ELF-1 (cell line): ENCODE measurements at regions not wholly inside any gene's neighbourhood (a gene's known extent, or its start where the extent isn't known, plus 50 kb on each side); places are given as distances from the start of the nearest gene placed in this dataset.

Experiments
- DNase-seq: peaks from one replicate; pipeline ENCODE4 v3.0.0-alpha.2; 2016; ENCODE audit warnings: low read depth, low spot score

DNA sequence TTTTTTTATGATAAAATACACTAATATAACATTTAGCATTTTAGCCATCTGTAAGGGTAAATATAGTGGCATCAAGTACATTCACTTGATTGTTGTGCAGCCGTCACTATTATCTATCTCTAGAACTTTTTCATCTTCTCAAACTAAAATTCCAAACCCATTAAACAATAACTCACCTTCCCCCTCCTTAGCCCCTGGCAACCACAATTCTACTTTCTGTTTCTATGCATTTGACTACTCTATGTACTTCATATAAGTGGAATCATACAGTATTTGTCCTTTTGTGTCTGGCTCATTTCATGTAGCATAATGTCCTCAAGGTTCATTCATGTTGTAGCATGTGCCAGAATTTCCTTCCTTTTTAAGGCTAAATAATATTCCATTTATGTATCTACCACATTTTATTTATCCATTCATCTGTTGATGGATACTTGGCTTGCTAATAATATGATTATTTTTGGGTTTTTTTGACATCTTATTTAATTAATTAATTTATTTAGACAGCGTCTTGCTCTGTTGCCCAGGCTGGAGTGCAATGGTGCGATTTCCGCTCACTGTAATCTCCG is 69.6 kb upstream of the MACF1 start:
- DNase-seq, result no peak

DNA sequence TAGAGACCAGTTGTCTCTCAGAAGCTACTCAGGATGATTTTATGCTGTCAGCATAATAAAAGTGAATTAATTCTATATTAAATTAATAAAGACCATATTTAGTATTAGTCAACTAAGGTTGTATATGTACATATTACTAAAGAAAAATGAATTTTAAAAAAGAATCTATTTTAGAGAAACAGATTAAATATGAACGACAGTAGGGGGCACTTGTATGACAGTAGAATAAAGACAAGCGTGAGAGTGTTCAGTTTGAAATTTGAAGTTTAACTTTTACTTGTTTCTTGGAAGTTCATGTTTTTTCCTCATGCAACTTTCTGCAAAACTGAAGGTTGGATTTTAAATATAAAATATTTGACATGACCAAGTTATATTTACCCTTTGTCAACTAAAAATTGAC is 67.9 kb upstream of the MACF1 start:
- DNase-seq, result no peak

DNA sequence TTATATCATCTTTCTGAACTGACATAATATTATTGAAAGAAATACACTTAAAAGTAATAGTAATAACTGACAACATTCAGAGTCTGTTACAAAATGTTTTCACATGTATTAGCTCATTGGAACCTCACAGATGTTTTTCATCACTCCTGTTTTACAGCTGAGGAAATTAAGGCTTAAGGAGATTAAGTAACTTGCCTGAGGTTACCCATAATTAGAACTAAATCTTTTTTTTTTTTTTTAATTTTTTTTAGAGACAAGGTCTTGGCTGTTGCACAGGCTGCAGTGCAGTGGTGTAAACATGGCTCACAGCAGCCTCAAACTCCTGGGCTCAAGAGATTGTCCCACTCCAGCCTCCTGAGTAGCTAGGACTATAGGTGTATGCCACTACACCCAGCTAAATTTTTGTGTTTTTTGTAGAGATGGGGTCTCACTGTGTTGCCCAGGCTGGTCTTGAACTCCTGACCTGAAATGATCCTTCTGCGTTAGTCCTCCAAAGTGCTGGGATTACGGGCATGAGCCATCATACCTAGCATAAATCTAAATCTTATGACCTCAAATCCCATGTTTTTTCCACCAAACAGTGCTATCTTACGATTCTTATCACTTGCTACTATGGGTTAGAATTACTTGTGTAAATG is 64.7 kb upstream of the MACF1 start:
- DNase-seq, result no peak

DNA sequence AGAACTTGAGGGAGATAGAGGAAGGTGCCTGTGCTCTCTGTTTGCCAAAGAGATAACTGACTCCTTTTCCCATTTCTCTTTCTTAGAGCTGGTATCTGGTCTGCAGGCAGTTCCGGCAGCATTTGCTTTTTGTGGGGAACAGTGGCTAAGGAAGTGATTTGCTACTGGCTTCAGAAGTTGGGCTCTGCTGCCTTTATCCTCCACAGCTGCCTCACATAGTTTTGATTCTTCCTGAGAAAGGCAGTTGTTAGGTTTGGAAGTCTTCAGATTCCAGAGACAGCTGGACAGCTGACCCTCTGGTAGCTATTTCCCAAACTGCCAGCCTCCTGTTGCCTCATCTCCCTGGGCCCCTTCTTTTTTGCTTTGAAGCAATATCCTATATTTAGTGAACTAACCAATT is 62.6 kb upstream of the MACF1 start:
- peak; percentile 85 for DNase-seq

DNA sequence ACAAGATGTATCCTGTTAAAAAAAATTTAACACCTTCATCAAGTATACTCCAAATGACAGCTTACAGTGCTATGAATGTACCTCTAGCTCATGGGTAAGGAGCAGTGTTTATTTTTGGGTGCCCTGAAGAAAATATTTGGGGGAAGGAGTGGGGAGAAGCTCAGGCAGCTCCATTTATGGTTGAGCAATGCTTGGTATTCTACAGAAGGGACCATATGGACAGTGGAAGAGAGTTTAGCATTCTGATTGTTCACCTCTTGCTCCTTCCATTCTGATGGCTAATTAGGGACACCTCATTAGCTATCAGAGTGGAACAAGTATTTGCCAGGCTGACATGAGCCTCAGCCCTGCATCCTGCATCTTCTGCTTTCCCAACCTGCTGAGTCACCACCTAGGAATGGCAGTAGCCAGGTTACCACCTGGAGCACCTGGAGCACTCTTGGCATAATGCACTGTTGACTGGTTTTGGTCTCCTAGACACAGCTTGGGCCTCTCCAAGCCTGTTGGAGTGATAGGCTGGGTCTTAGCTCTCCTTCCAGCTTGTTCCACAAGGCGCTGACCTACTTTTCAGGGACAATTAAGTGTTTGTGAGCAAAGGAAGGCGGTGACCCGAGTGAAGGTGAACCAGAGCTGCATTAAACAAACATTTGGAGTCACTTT is 62.0 kb upstream of the MACF1 start:
- DNase-seq, result peak; percentile 72

DNA sequence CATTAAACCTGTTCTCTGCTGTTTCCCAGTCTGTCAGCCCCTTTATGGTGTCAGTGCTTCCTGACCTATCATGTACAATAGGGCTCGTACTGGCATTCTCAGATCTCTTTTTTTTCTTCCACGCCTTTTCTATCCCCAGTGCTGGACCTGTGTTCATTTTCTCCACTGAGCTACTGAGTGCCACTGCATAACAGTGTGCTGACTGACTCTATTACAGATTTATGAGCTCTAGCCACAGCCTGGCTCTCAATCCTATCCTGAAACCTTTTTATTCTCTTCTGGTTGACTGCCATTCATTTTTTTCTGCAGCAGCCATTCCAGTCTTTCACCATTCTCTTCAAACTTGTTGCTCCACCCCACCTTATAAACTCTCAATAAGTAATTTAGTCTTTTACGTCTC is 59.6 kb upstream of the MACF1 start:
- DNase-seq, result no peak

DNA sequence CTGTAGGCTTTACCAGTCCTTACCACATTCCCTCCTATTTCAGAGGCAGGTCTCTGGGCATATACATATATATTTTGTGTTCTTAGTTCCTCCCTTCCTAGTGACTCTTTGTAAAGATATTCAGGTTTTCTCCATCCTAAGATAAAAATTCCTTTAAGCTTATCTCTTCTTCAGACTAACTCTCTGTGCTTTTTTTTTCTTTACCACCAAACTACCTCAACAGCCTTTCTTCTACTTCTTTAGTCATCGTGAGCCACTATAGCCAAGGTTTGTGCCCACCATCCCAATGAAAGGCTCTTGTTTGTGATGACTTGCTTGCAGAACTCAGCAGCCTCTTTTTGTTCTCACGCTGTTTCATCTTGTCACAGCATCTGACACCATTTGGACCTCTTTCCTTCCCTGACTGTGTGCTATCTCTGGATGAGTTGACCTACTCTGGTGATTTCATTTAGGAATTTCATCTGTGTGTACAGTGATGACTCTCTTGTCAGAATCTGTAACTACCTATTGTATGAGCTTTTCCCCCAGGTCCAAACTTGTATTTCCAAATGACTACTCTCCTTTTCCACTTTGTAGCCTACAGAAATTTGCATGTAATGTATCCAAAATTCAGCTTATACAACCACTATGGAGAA is 59.0 kb upstream of the MACF1 start:
- DNase-seq, result no peak

DNA sequence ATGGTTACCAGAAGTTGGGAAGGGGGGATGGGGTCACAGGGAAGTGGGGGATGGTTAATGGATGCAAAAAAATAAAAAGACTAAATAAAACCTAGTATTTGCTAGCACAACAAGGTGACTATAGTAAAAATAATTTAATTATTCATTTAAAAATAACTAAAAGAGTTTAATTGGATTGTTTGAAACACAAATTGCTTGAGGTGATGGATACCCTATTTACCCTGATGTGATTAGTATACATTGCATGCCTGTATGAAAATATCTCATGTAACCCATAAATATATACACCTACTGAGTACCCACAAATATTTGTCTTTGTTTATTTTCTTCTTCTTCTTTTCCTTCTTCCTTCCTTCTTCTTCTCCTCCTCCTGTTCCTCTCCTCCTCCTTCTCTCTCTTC is 57.8 kb upstream of the MACF1 start:
- DNase-seq, result no peak

DNA sequence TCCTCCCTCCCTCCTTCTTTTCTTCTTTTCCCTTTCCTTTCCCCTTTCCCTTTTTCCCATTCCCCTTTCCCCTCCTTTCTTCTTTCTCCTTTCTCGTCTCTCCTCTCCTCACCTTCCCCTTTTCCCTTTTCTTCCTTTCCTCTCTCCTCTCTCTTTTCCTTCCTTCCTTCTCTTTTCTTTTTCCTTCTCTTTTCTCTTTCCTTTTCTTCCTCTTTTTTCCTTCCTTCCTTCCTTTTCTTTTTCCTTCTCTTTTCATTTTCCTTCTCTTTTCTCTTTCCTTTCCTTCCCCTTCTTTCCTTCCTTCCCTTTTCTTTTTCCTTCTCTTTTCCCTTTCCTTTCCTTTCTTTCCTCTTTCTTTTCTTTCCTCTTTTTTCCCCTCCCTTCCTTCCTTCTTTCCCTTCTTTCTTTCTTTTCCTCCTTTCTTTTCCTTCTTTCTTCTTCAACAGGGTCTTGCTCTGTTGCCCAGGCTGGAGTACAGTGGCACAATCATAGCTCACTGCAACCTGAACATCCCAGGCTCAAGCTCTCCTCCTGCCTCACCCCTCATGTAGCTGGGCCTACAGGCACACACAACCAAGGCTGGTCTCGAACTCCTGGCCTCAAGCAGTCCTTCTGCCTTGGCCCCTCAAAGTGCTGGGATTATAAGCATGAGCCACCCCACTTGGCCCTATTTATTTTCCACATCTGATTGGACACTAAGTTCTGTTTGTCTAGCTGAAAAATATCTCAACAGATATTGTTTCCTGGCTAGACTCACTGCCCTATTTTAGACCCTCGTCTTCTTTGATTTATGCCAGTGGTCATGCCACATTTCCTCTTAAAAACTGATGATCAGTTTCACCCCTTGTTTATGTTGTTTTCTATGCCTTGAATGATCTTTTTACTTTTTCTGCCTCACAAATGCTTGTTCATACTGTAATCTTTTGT is 57.1 kb upstream of the MACF1 start:
- DNase-seq, result no peak

DNA sequence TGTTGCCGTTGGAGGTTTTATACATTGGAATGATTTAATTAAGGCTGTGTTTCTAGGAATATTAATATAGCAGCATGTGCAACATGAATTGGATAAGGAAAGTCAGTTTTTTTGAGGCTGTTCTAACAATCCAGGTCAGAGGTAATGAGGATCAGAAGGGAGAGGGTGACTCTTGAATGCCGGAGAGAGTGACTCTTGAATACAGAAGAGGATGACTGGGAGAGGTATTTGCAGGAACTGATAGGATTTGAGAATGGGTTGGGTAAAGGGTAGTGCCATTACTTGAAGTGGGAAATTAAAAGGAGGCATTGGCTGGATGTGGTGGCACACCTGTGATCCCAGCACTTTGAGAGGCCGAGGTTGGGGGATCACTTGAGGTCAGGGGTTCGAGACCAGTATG is 55.6 kb upstream of the MACF1 start:
- DNase-seq, result no peak

DNA sequence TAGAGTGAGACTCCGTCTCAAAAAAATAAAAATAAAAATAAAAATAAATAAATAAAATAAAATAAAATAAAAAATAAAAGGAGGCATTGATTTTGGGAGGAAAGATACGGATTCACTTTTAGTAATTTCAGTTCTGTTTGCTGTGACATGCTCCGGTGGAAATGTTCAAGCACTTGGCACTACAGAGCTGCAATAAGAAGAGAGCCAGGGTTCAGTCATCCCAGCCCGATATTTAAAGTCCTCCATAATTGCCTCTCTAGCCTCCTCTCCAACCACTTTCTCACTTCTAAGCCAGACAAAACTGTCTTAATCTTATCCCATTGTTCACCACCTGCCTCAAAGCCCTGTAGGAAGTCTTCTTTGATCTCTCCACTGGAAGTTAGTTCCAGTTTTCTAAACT is 55.0 kb upstream of the MACF1 start:
- no peak for DNase-seq

DNA sequence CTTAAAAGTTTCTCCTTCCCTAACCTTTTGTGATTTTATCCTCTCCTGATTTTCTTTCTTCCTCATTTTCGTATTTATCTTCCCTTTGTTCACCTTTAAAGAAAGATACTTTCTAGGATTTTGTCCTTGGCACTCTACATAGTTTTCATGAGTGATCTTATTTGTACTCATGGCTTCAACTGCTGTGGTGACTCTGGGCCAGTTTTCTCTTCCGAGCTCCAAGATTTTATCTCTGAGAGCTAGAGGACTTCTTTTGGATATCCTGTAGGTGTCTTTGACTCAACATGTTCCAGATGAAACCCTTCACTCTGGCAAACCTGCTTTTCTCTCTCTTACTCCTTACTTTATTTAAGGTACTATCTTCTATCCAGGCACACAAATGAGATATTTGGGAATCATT is 53.7 kb upstream of the MACF1 start:
- DNase-seq, result no peak

DNA sequence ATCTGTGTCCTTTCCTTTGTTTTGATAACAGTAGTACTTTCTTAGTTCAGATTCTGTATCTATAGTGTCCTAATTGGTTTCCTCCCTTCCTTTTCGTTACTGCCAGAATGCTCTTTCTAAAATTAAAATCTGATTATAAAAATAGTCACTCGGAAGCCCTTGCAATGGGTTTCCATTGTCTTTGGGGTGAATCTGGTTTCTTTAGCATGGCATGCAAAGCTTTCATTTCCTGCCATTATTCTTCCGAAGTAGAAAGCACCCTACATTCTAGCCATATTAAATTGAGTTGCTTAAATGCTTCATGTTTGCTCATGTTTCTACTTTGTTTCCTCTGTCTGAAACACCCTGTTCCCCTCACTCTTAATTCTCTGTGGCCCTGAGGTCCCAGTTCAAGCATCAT is 53.2 kb upstream of the MACF1 start:
- no peak for DNase-seq

DNA sequence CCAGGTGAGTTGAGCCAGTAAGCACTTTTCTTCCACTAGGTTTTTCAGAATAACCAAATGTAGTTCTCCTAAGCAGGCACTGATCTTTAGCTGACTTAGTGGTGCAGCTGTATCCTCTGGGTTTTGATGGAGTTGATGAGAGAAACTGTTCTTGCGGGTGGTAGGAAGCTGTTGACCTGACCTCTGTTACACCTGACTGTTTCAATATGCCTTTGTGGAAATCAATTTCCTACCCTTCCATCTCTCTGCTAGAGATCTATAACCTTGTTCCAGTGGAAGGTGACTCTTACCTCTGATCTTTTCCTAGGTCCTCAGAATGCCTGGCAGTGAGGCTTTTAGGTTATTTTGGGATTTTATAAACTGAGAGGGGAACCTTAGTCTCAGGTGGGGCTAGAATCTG is 51.6 kb upstream of the MACF1 start:
- no peak for DNase-seq

DNA sequence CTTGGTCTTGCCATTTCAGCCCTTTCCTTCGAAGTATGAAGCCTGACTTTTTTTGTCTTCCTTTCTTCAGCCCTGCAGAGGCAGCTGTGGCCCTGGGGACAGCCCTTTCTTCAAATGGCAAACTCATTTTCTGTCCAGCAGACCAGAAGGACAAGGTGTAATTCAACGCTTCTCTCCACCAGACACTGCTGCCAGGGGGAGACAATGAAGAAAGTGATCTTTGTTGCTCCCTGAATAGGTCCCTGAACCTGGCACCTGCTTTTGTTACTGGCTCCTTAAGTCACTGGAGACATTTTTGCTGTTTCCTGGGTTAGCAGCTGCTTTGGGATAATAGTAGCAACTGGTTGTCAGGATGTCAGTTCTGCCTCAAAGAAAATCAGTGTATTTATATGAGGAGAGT is 50.8 kb upstream of the MACF1 start:
- no peak for DNase-seq

DNA sequence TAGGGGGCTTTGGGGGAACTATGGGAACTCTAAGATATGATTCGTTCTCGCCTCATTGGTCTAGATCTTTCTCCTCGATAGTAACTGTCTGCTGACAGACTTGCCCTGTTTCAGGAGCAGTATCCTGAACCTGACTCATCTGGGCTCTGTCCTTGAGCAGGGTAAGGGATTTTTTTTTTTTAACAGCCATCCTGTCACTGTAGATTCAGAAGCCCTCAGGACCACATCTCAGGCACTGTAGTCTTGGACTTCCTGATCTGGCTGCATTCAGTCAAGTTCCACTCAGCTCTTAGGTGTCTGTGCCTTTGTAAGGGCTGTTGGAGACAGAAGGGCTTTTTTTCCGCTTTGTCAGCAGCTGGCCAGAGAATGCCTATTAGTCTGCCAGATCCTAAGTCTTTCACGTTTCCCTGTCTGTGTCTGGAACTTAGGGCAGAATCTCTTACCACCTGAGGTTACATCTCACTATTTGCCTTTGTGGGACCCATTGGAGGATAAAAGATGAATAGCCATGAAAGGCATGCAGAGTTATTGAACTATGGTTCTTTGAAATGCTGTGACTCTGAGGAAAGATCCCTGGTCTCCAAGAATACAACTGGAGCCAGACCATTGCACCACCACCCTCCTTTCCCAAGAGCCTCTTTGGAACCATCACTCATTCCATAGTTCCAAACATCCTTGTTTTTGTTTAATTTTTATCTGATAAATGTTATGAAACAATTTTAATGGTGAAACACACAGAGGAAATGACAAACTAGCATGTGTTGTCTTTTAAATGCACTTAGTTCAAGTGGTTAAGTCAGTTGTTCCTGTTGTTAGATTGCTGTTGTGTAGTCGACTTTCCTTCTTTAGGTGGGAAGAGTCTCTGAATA is 49.7 kb upstream of the MACF1 start:
- peak; percentile 51 for DNase-seq
